T47D (cell line): ENCODE measurements at regions not wholly inside any gene's neighbourhood (a gene's known extent, or its start where the extent isn't known, plus 50 kb on each side); places are given as distances from the start of the nearest gene placed in this dataset.

Source experiments
- DNase-seq, 2 experiments: peaks; one replicate each; pipeline versions ENCODE4 v3.0.0 to v3.0.0-alpha.2; 2011 to 2012; ENCODE audit warnings: low read depth in 1 of 2, low spot score in 1 of 2
- JUND ChIP-seq: IDR thresholded peaks from 2 replicates; pipeline ENCODE4 v1.6.1; 2012; ENCODE audit warnings: low read depth
- in situ Hi-C: cut with HindIII; loops from 2 replicates; pipeline ENCODE4 v1.10.0; 2016; ENCODE audit warnings: low sequenced_read_pairs, low pct_unique_long_range_greater_than_20kb

GRCh38 chrX:8413279-8413678, 51.4 kb upstream of the VCX3B start:
- no peak for TF ChIP-seq JUND
- in situ Hi-C loops = no loop called here
- DNase-seq = no peak
